ENCODE measurements at regions not wholly inside any gene's neighbourhood (a gene's known extent, or its start where the extent isn't known, plus 50 kb on each side); places are given as distances from the start of the nearest gene placed in this dataset.

DNA sequence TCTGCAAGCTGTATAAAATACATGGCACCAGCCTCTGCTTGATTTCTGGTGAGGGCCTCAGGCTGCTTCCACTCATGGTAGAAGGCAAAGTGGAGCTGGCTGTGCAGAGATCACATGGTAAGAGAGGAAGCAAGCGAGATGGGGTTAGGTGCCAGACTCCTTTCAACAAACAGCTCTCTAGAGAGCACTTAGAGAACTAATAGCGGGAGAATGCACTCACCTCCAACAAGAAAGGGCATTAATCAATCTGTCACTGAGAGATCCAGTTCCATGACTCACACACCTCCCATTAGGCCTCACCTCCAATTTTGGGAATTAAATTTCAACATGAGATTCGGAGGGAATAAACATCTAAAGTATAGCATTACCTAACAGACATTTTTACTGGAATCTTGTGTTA, 644.1 kb upstream of the ARRDC4 start:
- in situ Hi-C loops (cut with MboI; ENCODE audit: low sequenced_read_pairs) = no loop called here
- H3K27me3 ChIP-seq (ENCODE audit: low read depth) = no peaks in the 10 kb centered on the region
- DNase-seq (ENCODE audit: low spot score in 2 of 2) = no peak
- H3K4me3 ChIP-seq = no peak overlapping the region
- H3K9me3 ChIP-seq = no peaks in the 10 kb centered on the region
- H3K36me3 ChIP-seq (replicated peaks) = no peaks in the 10 kb centered on the region
- H3K4me1 ChIP-seq = no peaks in the 10 kb centered on the region

DNA sequence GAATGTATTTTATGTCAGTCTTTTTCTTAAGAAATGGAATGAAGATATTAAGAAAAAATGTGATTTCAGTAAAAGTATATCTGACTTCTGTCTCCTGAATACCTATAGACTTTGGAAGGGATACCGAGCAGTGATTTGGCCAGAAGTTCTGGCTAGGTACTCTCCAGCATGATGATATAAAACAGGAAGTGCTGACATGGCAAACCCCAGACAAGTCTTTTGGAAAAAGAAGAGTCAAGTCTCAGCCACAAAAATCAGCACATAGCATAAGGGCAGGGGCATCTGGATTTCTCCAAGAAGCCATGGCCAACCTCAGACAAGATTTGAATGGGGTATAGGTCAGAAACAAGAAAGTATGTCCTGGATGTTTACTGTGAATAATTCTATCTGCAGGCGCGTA, 643.3 kb upstream of the ARRDC4 start:
- in situ Hi-C loops (cut with MboI; ENCODE audit: low sequenced_read_pairs) = no loop called here
- Histone ChIP-seq H3K4me3 (no peak overlapping the region), H3K9me3 (no peaks in the 10 kb centered on the region), H3K4me1 (no peaks in the 10 kb centered on the region), H3K36me3 (replicated peaks) (no peaks in the 10 kb centered on the region), H3K27me3 (ENCODE audit: low read depth) (no peaks in the 10 kb centered on the region)
- DNase-seq (ENCODE audit: low spot score in 2 of 2) = no peak

DNA sequence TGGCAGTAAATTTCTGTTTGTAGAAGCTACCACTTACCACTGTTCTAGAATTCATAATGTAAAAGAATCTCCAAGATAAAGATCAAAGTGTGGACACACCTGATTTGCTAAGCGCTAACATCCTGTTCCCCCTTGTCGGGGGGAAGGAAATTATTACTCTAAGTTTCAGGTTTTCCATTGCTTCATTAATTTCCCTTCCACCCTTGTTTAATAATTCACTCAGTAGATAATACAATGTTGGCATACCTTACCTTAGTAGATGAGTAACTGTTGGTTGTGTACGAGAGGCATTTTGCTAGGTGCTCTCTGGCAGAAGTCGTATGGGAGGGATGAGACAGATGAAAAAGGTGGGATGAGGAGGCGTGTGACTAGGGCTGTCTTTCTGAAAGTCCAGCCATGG, 641.2 kb upstream of the ARRDC4 start:
- Histone ChIP-seq H3K36me3 (replicated peaks) (no peaks in the 10 kb centered on the region), H3K4me1 (no peaks in the 10 kb centered on the region), H3K4me3 (no peak overlapping the region), H3K9me3 (no peaks in the 10 kb centered on the region), H3K27me3 (ENCODE audit: low read depth) (no peaks in the 10 kb centered on the region)
- in situ Hi-C loops (cut with MboI; ENCODE audit: low sequenced_read_pairs) = no loop called here
- DNase-seq (ENCODE audit: low spot score in 2 of 2) = no peak

DNA sequence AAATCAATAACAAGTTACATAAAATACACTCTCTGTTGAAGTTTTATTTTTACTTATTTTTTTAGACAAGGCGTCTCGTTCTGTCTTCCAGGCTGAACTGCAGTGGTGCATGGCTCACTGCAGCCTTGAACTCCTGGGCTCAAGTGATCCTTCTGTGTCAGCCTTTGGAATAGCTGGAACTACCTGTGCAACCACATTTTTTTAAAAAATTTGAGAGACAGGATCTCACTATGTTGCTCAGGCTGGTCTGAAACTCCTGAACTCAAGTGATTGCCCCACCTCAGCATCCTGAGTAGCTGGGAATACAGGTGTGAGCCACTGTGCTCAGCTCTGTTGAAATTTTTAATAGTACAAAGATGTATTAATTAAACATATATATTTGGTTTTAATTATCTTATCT, 614.3 kb upstream of the ARRDC4 start:
- no peaks in the 10 kb centered on the region for H3K27me3 ChIP-seq (ENCODE audit: low read depth)
- H3K4me3 ChIP-seq = no peak overlapping the region
- no peaks in the 10 kb centered on the region for H3K4me1 ChIP-seq
- in situ Hi-C loops (cut with MboI; ENCODE audit: low sequenced_read_pairs) = no loop called here
- no peak for DNase-seq (ENCODE audit: low spot score in 2 of 2)
- H3K36me3 ChIP-seq (replicated peaks) = no peaks in the 10 kb centered on the region
- no peaks in the 10 kb centered on the region for H3K9me3 ChIP-seq

DNA sequence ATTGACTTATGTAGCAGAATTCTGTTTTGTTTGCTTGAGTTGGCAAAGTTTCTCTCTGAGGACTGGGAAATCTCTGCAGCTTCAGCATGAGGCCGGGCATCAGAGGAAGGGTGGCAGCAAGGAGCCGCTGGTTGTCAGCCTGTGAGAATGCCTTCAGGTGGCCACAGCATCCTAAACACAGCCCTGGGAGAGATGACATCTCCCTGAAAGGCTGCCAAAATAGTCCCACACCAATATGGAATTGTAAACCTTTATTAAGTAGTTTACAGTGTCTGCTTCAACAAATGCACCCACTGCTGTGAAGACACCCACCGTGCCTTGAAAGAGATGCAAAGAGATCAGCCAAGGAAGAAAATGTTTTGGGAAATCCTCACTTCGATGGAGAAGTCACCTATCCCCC, 609.7 kb upstream of the ARRDC4 start:
- DNase-seq (ENCODE audit: low spot score in 2 of 2) = no peak
- H3K9me3 ChIP-seq = no peaks in the 10 kb centered on the region
- no peaks in the 10 kb centered on the region for H3K4me1 ChIP-seq
- H3K36me3 ChIP-seq (replicated peaks) = no peaks in the 10 kb centered on the region
- no peak overlapping the region for H3K4me3 ChIP-seq
- in situ Hi-C loops (cut with MboI; ENCODE audit: low sequenced_read_pairs) = no loop called here
- H3K27me3 ChIP-seq (ENCODE audit: low read depth) = no peaks in the 10 kb centered on the region

DNA sequence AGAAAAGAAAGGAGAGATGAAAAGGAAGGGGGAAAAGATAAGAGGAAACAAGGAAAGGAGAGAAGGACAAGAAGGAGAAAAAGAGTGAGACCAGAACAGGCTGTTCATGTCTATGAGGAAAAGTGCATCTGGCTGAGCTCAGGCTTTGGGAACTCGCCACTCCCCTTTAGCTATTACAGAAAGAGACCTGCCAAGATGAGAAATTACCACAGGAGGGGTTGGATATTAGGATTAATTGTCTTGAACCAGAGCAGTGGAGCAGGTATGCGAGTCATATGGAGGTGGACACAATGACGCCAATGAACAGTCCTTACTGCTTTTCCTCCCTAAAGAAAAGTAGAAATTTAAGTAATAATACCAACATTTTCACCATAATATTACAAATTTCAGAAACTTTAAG, 577.0 kb upstream of the ARRDC4 start:
- in situ Hi-C loops (cut with MboI; ENCODE audit: low sequenced_read_pairs) = no loop called here
- Histone ChIP-seq H3K36me3 (replicated peaks) (no peaks in the 10 kb centered on the region), H3K4me1 (no peaks in the 10 kb centered on the region), H3K4me3 (no peak overlapping the region), H3K9me3 (peaks cover 2% of the 10 kb centered on the region; the same call in 1 of the 2 replicates), H3K27me3 (ENCODE audit: low read depth) (no peaks in the 10 kb centered on the region)
- DNase-seq (ENCODE audit: low spot score in 2 of 2) = no peak

DNA sequence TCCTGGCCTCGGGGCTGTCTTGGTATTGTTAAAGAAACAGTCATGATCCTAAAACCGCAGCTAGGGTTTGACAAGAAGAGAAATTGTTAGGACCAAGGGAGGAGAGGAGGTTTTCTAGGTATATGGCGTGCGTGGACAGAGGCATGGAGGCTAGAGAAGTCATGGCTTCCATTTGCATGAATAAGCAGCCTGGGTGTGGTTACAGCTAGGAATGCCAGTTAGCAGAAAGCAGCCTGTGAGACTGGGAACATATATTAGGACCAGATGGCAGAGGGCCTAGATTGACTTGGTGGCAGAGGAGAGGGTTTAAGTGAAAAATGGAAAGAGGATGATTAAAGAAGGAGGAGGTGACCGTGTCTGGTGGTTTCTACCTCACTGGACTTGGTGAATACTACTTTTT, 573.6 kb upstream of the ARRDC4 start:
- in situ Hi-C loops (cut with MboI; ENCODE audit: low sequenced_read_pairs) = no loop called here
- Histone ChIP-seq H3K4me3 (no peak overlapping the region), H3K4me1 (no peaks in the 10 kb centered on the region), H3K27me3 (ENCODE audit: low read depth) (no peaks in the 10 kb centered on the region), H3K36me3 (replicated peaks) (no peaks in the 10 kb centered on the region), H3K9me3 (no peaks in the 10 kb centered on the region)
- no peak for DNase-seq (ENCODE audit: low spot score in 2 of 2)

DNA sequence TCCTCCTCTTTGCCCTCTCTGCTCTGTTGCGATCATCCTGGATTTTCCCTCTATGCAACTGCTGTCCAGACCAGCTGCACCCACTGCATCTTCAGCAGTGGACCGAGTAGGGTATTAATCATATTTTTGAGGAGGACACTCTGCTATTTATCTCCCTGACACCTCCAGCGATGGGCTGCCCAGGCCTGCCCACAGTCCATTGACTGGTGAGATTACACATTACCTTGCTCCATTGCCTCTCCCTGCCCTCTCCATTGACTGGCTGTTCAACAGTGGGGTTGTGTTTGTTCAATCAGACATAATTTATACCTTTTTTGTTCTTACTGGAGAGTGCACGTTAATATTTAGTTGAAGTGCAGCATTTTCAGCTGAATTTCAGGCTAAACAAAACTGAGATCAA, 559.3 kb upstream of the ARRDC4 start:
- Histone ChIP-seq H3K4me3 (no peak overlapping the region), H3K4me1 (no peaks in the 10 kb centered on the region), H3K36me3 (replicated peaks) (no peaks in the 10 kb centered on the region), H3K27me3 (ENCODE audit: low read depth) (no peaks in the 10 kb centered on the region), H3K9me3 (no peaks in the 10 kb centered on the region)
- no peak for DNase-seq (ENCODE audit: low spot score in 2 of 2)
- in situ Hi-C loops (cut with MboI; ENCODE audit: low sequenced_read_pairs) = no loop called here

DNA sequence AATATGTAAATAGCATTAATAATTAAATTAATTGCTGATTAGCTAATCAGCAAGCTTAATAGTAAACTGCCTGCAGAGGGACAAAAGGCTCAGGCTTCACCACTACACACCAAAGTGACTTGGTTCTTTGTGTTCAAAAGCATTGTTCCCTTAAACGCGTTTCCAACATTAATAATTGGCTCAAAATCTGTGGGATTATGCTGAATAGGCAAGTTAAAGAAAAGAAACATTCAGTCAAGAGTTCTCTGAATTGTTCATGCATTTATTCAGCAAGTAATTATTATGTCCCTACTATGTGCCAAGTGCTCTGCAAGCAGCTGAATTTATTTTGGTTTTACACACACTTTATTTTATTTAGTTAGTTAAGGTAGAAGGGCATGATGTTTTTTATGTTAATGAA, 558.5 kb upstream of the ARRDC4 start:
- no peaks in the 10 kb centered on the region for H3K4me1 ChIP-seq
- no peaks in the 10 kb centered on the region for H3K9me3 ChIP-seq
- H3K4me3 ChIP-seq = no peak overlapping the region
- in situ Hi-C loops (cut with MboI; ENCODE audit: low sequenced_read_pairs) = no loop called here
- H3K36me3 ChIP-seq (replicated peaks) = no peaks in the 10 kb centered on the region
- no peaks in the 10 kb centered on the region for H3K27me3 ChIP-seq (ENCODE audit: low read depth)
- no peak for DNase-seq (ENCODE audit: low spot score in 2 of 2)

DNA sequence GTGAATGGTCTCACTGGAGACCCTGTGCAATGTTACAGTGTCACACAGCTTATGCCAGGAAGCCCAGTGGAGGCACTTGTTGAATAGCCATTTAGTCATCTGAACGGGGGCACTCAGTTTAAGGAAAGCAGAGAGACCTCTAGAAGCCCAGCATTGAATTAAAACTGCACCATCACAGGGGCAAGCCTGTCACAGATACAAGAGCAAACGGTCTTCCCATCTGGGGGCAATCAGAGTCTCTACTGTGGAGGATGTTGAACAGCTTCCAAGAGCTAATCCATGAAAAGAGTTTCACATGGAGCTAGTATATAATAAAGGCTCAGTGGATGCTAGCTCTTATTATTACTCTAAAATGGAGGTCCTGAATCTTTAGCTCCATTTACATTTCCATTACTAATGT, 553.7 kb upstream of the ARRDC4 start:
- DNase-seq (ENCODE audit: low spot score in 2 of 2) = no peak
- Histone ChIP-seq H3K4me1 (no peaks in the 10 kb centered on the region), H3K36me3 (replicated peaks) (no peaks in the 10 kb centered on the region), H3K9me3 (no peaks in the 10 kb centered on the region), H3K4me3 (no peak overlapping the region), H3K27me3 (ENCODE audit: low read depth) (no peaks in the 10 kb centered on the region)
- in situ Hi-C loops (cut with MboI; ENCODE audit: low sequenced_read_pairs) = no loop called here

DNA sequence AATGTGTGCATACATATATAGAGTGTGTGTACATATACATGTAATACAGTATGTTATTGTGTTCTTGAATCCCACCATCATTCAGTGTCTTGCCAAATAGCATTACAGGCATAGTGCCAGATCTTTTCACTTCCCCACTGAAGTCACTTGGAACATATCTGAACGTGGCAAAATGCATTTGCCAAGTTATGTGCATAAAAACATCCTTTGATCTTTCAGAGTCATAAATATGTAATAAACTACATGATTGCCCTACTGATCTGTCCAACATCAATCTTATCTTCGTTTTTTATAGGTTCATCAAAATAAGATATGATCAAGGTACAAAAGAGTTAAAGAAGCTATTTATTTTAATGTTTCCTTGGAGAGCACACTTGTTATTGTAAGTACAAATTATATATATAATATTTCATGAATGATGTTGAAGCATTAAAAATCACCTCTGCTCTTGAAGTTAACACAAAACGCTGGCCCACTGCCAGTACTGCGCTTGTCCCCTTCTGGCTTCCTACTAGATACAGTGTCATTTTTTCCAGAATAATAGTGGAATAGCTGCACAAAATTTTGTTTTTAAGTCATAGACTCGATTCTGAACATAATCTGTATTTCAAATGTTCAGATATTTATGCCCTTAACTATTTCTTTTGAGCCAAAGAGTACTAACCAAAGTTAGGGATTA, 549.5 kb upstream of the ARRDC4 start:
- Histone ChIP-seq H3K9me3 (no peaks in the 10 kb centered on the region), H3K4me3 (no peak overlapping the region), H3K36me3 (replicated peaks) (no peaks in the 10 kb centered on the region), H3K4me1 (no peaks in the 10 kb centered on the region), H3K27me3 (ENCODE audit: low read depth) (no peaks in the 10 kb centered on the region)
- no peak for DNase-seq (ENCODE audit: low spot score in 2 of 2)
- in situ Hi-C loops (cut with MboI; ENCODE audit: low sequenced_read_pairs) = no loop called here

DNA sequence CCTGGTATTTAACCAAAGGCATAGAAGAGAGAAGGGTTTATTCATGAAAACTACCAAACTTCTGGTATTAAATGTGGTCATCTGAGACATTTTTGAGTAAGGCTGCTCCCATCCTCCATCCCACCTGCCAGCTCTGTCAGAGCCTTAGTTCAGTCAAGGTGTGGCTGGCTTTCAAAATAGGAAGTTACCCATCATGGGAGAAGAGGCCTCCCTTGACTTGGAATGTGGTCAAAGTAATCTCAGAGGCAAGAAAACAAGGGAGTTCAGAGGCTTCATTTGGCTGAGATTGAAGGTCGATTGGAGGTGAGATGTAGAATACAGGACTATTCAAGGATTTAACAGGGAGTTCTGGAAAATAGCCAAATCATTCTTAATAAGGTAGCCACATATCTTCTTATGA, 540.4 kb upstream of the ARRDC4 start:
- no peaks in the 10 kb centered on the region for H3K36me3 ChIP-seq (replicated peaks)
- no peak for DNase-seq (ENCODE audit: low spot score in 2 of 2)
- no peak overlapping the region for H3K4me3 ChIP-seq
- in situ Hi-C loops (cut with MboI; ENCODE audit: low sequenced_read_pairs) = no loop called here
- no peaks in the 10 kb centered on the region for H3K27me3 ChIP-seq (ENCODE audit: low read depth)
- no peaks in the 10 kb centered on the region for H3K9me3 ChIP-seq
- no peaks in the 10 kb centered on the region for H3K4me1 ChIP-seq

DNA sequence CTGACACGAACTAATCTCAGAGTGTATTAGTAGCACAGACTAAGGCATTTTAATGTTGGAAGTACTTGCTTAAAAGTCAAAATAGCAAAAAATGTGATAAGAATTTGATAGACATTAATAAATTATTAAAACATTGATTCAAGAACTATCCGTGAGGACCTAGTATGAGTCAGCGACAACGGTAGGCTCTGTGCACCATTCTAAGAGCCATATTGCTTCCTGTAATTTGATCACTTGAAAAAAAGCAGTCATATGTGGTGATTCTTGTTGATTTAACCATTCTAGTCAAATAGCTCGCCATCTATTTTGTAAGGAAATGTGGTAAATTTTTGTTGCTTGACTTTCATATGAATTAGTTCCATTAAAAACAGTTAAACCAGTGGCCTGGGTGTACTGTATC, 534.9 kb upstream of the ARRDC4 start:
- in situ Hi-C loops (cut with MboI; ENCODE audit: low sequenced_read_pairs) = no loop called here
- no peak overlapping the region for H3K4me3 ChIP-seq
- no peaks in the 10 kb centered on the region for H3K27me3 ChIP-seq (ENCODE audit: low read depth)
- DNase-seq (ENCODE audit: low spot score in 2 of 2) = no peak
- no peaks in the 10 kb centered on the region for H3K36me3 ChIP-seq (replicated peaks)
- H3K9me3 ChIP-seq = no peaks in the 10 kb centered on the region
- H3K4me1 ChIP-seq = no peaks in the 10 kb centered on the region

DNA sequence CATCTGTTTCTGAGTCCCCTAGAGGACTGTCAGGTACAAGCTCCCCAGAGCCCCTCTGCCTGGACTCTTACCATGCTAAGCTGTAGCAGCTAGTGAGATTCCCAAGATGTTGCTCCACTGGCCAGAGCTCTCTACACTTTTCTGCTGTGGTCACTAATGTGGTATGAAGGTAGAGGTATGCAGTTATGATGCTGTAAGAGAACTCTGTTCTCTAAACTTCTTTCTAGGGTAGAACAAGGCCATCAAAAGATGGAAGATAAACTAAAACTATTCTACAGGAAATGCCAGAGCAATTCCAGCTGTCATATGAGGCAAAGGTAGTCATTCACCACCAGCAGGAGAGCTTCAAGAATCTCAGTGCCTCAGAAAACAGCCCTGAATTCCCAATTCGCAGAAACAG, 517.4 kb upstream of the ARRDC4 start:
- in situ Hi-C loops (cut with MboI; ENCODE audit: low sequenced_read_pairs) = no loop called here
- H3K9me3 ChIP-seq = no peaks in the 10 kb centered on the region
- H3K4me1 ChIP-seq = no peaks in the 10 kb centered on the region
- DNase-seq (ENCODE audit: low spot score in 2 of 2) = no peak
- no peaks in the 10 kb centered on the region for H3K36me3 ChIP-seq (replicated peaks)
- no peaks in the 10 kb centered on the region for H3K27me3 ChIP-seq (ENCODE audit: low read depth)
- no peak overlapping the region for H3K4me3 ChIP-seq

DNA sequence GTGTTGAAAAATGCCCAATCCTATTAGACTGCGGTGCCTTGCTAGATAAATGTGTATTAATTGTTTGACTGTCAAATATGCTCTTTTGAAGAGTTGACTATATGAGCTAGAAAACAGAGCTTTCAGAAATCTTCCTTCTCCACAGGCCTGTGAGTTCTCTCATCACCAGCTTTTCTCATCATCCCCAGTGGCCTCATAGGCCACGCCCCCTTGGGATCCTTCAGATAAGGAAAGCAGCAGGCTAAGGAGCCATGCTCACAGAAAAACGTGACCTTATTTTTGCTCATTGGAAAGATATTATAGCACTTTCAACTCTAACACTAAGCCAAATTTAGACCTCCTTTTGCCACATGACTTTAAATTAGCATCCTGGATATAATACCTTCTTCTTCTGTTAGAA, 514.4 kb upstream of the ARRDC4 start:
- in situ Hi-C loops (cut with MboI; ENCODE audit: low sequenced_read_pairs) = no loop called here
- H3K27me3 ChIP-seq (ENCODE audit: low read depth) = no peaks in the 10 kb centered on the region
- no peak overlapping the region for H3K4me3 ChIP-seq
- no peaks in the 10 kb centered on the region for H3K4me1 ChIP-seq
- H3K9me3 ChIP-seq = no peaks in the 10 kb centered on the region
- no peak for DNase-seq (ENCODE audit: low spot score in 2 of 2)
- H3K36me3 ChIP-seq (replicated peaks) = no peaks in the 10 kb centered on the region

All from HAP-1 (cell line).